A673 (cell line): ENCODE measurements at regions not wholly inside any gene's neighbourhood (a gene's known extent, or its start where the extent isn't known, plus 50 kb on each side); places are given as distances from the start of the nearest gene placed in this dataset.

ENCODE experiments used
- BruUV-seq: library from RNA; stranded (reverse); fragments of 400-500 nt; replicated peaks from 2 replicates; lab custom pipeline; 2021; lab: Mats Ljungman, UMichigan
- CTCF ChIA-PET: fragments of 300-600 bp; sonication (Branson Sonifier 250); formaldehyde crosslinking; loops from one replicate; lab custom pipeline; 2022; ENCODE audit warnings: antibody characterized with exemption; lab: Charles Lee
- POLR2A ChIA-PET: fragments of 300-600 bp; sonication (Branson Sonifier 250); formaldehyde crosslinking; loops from one replicate; lab custom pipeline; 2022; ENCODE audit warnings: antibody characterized with exemption; ENCODE audit not compliant: low non-redundant PET; lab: Charles Lee
- DNase-seq: peaks from one replicate; pipeline ENCODE4 v3.0.0-alpha.2; 2015; ENCODE audit warnings: low spot score
- H3K27ac ChIP-seq: fragments of 200-600 bp; sonication (generic); 2 replicates; pipeline ENCODE4 v1.5.1; 2016; ENCODE audit warnings: mixed run types, low read depth, mild to moderate bottlenecking, mixed read lengths, antibody characterized with exemption, low read length; ENCODE audit not compliant: poor library complexity, severe bottlenecking
- H3K27me3 ChIP-seq: fragments of 200-600 bp; sonication (generic); replicated peaks from 2 replicates; pipeline ENCODE4 v1.6.1; 2017; ENCODE audit warnings: mixed run types, low read depth, mild to moderate bottlenecking, mixed read lengths, antibody characterized with exemption, low read length; ENCODE audit not compliant: insufficient read depth, poor library complexity
- H3K36me3 ChIP-seq: fragments of 200-600 bp; sonication (generic); 2 replicates; pipeline ENCODE4 v1.6.1; 2016; ENCODE audit warnings: mixed run types, mild to moderate bottlenecking, mixed read lengths, antibody characterized with exemption, low read length; ENCODE audit not compliant: insufficient read depth, poor library complexity, severe bottlenecking
- H3K4me1 ChIP-seq: fragments of 200-600 bp; sonication (generic); 2 replicates; pipeline ENCODE4 v1.6.1; 2017; ENCODE audit warnings: mixed run types, mild to moderate bottlenecking, mixed read lengths, antibody characterized with exemption, low read length; ENCODE audit not compliant: insufficient read depth, poor library complexity, severe bottlenecking
- H3K4me3 ChIP-seq: fragments of 200-600 bp; sonication (generic); 2 replicates; pipeline ENCODE4 v1.5.1; 2016; ENCODE audit warnings: low read depth, mixed run types, mild to moderate bottlenecking, mixed read lengths, low read length; ENCODE audit not compliant: poor library complexity, severe bottlenecking
- H3K9me3 ChIP-seq: fragments of 200-600 bp; sonication (generic); 2 replicates; pipeline ENCODE4 v1.6.1; 2016; ENCODE audit warnings: mixed run types, low read depth, mild to moderate bottlenecking, mixed read lengths, antibody characterized with exemption, low read length; ENCODE audit not compliant: poor library complexity, severe bottlenecking
- EZH2 ChIP-seq: fragments of 200-600 bp; sonication (generic); IDR thresholded peaks from 2 replicates; pipeline ENCODE4 v1.6.1; 2017; ENCODE audit warnings: borderline replicate concordance, low read depth, mild to moderate bottlenecking, mixed read lengths, antibody characterized with exemption, low read length; ENCODE audit not compliant: poor library complexity, severe bottlenecking
- intact Hi-C: fragments of 100-400 bp; cut with micrococcal nuclease; formaldehyde crosslinking; loops from one replicate; pipeline ENCODE4 v1.10.0; 2022; ENCODE audit not compliant: unreplicated experiment
- TF ChIP-seq, protein P1 (sequence below): fragments of 300-800, 200-600 bp; sonication (generic); conservative IDR thresholded peaks from 2 replicates; pipeline ENCODE4 v1.5.1; 2017; ENCODE audit warnings: low read depth, mild to moderate bottlenecking, antibody characterized with exemption, low read length, moderate library complexity, mixed read lengths

DNA sequence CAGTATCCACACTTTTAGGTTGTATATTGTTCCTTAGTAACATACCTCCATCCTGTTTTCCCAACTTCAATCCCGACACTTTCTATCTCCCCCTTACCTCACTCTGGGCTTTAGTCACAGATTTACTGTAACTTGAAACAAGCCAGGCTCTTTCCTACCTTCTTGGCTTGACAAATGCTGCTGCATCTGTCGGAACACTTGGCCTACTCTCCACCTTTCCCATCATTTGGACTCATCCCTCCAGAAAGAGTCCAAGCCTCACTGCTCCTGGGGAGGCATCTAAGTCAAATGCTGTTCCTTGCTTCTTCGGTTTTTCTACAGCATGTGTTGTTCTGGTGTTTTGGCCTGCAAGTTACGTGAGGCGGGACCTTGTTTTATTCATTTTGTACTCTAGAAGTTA is 142.4 kb downstream of the DACT1 start:
- intact Hi-C loops = no loop called here
- Histone ChIP-seq H3K27ac (no peak overlapping the region), H3K36me3 (no peaks in the 10 kb centered on the region), H3K4me3 (no peak overlapping the region), H3K27me3 (peaks cover 4% of the 10 kb centered on the region), H3K9me3 (no peaks in the 10 kb centered on the region), H3K4me1 (no peaks in the 10 kb centered on the region)
- no peak for DNase-seq
- ChIA-PET POLR2A (no interaction called here), CTCF (no interaction called here)
- TF ChIP-seq, protein P1, sequence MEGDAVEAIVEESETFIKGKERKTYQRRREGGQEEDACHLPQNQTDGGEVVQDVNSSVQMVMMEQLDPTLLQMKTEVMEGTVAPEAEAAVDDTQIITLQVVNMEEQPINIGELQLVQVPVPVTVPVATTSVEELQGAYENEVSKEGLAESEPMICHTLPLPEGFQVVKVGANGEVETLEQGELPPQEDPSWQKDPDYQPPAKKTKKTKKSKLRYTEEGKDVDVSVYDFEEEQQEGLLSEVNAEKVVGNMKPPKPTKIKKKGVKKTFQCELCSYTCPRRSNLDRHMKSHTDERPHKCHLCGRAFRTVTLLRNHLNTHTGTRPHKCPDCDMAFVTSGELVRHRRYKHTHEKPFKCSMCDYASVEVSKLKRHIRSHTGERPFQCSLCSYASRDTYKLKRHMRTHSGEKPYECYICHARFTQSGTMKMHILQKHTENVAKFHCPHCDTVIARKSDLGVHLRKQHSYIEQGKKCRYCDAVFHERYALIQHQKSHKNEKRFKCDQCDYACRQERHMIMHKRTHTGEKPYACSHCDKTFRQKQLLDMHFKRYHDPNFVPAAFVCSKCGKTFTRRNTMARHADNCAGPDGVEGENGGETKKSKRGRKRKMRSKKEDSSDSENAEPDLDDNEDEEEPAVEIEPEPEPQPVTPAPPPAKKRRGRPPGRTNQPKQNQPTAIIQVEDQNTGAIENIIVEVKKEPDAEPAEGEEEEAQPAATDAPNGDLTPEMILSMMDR = no peak
- TF ChIP-seq EZH2 = no peak
- BruUV-seq = no TSS peak

DNA sequence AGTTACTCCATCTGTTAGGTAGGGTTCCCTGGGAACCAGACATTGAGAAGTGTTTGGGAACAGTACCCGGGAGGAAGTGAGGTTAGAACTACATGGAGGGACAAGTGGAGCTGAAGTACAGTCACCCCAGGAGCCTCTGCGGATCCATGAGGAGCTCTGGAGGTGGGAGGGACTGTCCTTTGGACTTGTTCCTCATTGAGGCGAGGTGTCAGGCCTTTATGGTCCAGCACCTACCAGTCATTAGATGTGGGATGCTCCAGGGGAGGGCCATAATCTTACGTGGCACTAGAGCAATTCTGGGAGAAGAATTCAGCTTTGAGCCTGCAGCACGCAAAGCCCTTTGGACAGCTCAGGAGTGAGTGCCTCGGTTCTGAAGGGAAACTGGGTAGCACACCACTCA is 142.8 kb downstream of the DACT1 start:
- ChIA-PET CTCF (no interaction called here), POLR2A (no interaction called here)
- H3K4me3 ChIP-seq = no peak overlapping the region
- no peaks in the 10 kb centered on the region for H3K36me3 ChIP-seq
- no TSS peak for BruUV-seq
- H3K27ac ChIP-seq = no peak overlapping the region
- TF ChIP-seq, protein P1 = no peak
- TF ChIP-seq EZH2 = no peak
- no peaks in the 10 kb centered on the region for H3K9me3 ChIP-seq
- DNase-seq = no peak
- intact Hi-C loops = no loop called here
- peaks cover 8% of the 10 kb centered on the region for H3K27me3 ChIP-seq
- no peaks in the 10 kb centered on the region for H3K4me1 ChIP-seq

DNA sequence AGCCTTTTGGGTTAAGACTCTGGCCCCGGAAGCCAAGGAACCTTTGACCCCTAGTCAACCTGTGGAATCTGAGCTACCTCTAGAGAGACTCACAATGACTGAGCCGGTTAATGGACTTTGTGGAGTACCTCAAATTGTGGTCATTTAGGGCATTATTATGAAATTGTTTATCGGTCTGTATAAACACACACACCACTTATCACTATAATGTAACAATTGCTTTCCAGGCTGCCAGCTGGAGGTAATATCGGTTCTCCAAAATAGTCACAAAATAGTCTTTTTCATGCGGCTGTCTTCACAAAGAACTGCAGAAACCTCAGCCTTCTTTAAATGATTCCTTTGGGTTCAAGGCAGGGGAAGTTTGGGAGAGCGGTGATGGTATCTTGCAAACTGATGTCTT is 144.2 kb downstream of the DACT1 start:
- no TSS peak for BruUV-seq
- CTCF ChIA-PET = no interaction called here
- intact Hi-C loops = no loop called here
- Histone ChIP-seq H3K27me3 (peaks cover 19% of the 10 kb centered on the region), H3K4me3 (no peak overlapping the region), H3K4me1 (no peaks in the 10 kb centered on the region), H3K27ac (no peak overlapping the region), H3K36me3 (no peaks in the 10 kb centered on the region), H3K9me3 (no peaks in the 10 kb centered on the region)
- POLR2A ChIA-PET = no interaction called here
- no peak for DNase-seq
- TF ChIP-seq EZH2 = no peak

- no TSS peak for BruUV-seq
These were observed 146.2 kb downstream of the DACT1 start for GRCh38 chr14:58783792-58784511.

More at GRCh38 chr14:58783792-58784511, 146.2 kb downstream of the DACT1 start:
- ChIA-PET POLR2A (no interaction called here), CTCF (no interaction called here)
- Histone ChIP-seq H3K36me3 (no peaks in the 10 kb centered on the region), H3K9me3 (no peaks in the 10 kb centered on the region), H3K4me3 (no peak overlapping the region), H3K27ac (no peak overlapping the region), H3K27me3 (peaks cover 24% of the 10 kb centered on the region), H3K4me1 (no peaks in the 10 kb centered on the region)
- intact Hi-C loops = no loop called here
- DNase-seq = no peak
- TF ChIP-seq, protein P1 = no peak
- no peak for TF ChIP-seq EZH2
